ENCODE measurements at regions not wholly inside any gene's neighbourhood (a gene's known extent, or its start where the extent isn't known, plus 50 kb on each side); places are given as distances from the start of the nearest gene placed in this dataset.

GRCh38 chr6:22451962-22452361, 117.4 kb upstream of the HDGFL1 start:
- Histone ChIP-seq H3K9me3 (no peaks in the 10 kb centered on the region), H3K4me3 (no peak overlapping the region), H3K4me1 (peaks cover 0 to 18% (median 5%) of the 10 kb centered on the region in 4 donors), H3K27me3 (no peaks in the 10 kb centered on the region), H3K27ac (no peak overlapping the region), H3K36me3 (no peaks in the 10 kb centered on the region)
- DNase-seq (ENCODE audit: low spot score in 2 of 2): no peak
- TF ChIP-seq EP300 (IDR thresholded peaks at IDR 0.05): no peak
- no peak for TF ChIP-seq CTCF (IDR thresholded peaks at IDR 0.05)
- no peak for TF ChIP-seq POLR2A (IDR thresholded peaks at IDR 0.05)
- 63 to 64% methylated on average over 7 of the region's 7 CpGs for WGBS, 2 donors

- Histone ChIP-seq H3K4me3 (no peak overlapping the region), H3K27ac (no peak overlapping the region), H3K4me1 (no peaks in the 10 kb centered on the region), H3K36me3 (no peaks in the 10 kb centered on the region), H3K9me3 (no peaks in the 10 kb centered on the region), H3K27me3 (no peaks in the 10 kb centered on the region)
- no peak for DNase-seq (ENCODE audit: low spot score in 2 of 2)
- no peak for TF ChIP-seq CTCF (IDR thresholded peaks at IDR 0.05)
- no peak for TF ChIP-seq EP300 (IDR thresholded peaks at IDR 0.05)
- TF ChIP-seq POLR2A (IDR thresholded peaks at IDR 0.05): no peak
- 88 to 96% methylated on average over 1 of the region's 1 CpG for WGBS, 2 donors
Observed at GRCh38 chr6:22455378-22455777, 114.0 kb upstream of the HDGFL1 start.

- Histone ChIP-seq H3K36me3 (no peaks in the 10 kb centered on the region), H3K27me3 (no peaks in the 10 kb centered on the region), H3K9me3 (no peaks in the 10 kb centered on the region), H3K27ac (no peak overlapping the region), H3K4me3 (no peak overlapping the region), H3K4me1 (no peaks in the 10 kb centered on the region)
- 83 to 87% methylated on average over 1 of the region's 1 CpG for WGBS, 2 donors
- DNase-seq (ENCODE audit: low spot score in 2 of 2): no peak
- no peak for TF ChIP-seq EP300 (IDR thresholded peaks at IDR 0.05)
- no peak for TF ChIP-seq POLR2A (IDR thresholded peaks at IDR 0.05)
- no peak for TF ChIP-seq CTCF (IDR thresholded peaks at IDR 0.05)
Observed at GRCh38 chr6:22457996-22458395, 111.4 kb upstream of the HDGFL1 start.

- TF ChIP-seq CTCF (IDR thresholded peaks at IDR 0.05) (no peak), POLR2A (IDR thresholded peaks at IDR 0.05) (no peak), EP300 (IDR thresholded peaks at IDR 0.05) (no peak)
- DNase-seq (ENCODE audit: low spot score in 2 of 2): no peak
- no peaks in the 10 kb centered on the region for H3K9me3 ChIP-seq
- no peaks in the 10 kb centered on the region for H3K27me3 ChIP-seq
- H3K4me1 ChIP-seq: peaks cover 0 to 18% (median 7%) of the 10 kb centered on the region in 4 donors
- H3K36me3 ChIP-seq: no peaks in the 10 kb centered on the region
- no peak overlapping the region for H3K27ac ChIP-seq
- H3K4me3 ChIP-seq: no peak overlapping the region
- WGBS, 2 donors: 73 to 77% methylated on average over 4 of the region's 4 CpGs
Observed at GRCh38 chr6:22466665-22467245, 102.6 kb upstream of the HDGFL1 start.

GRCh38 chr6:22467645-22468044, 101.7 kb upstream of the HDGFL1 start:
- no peak for DNase-seq (ENCODE audit: low spot score in 2 of 2)
- H3K9me3 ChIP-seq: no peaks in the 10 kb centered on the region
- TF ChIP-seq POLR2A (IDR thresholded peaks at IDR 0.05) (no peak), CTCF (IDR thresholded peaks at IDR 0.05) (no peak), EP300 (IDR thresholded peaks at IDR 0.05) (no peak)
- no peaks in the 10 kb centered on the region for H3K36me3 ChIP-seq
- no peak overlapping the region for H3K4me3 ChIP-seq
- H3K27ac ChIP-seq: no peak overlapping the region
- no peaks in the 10 kb centered on the region for H3K27me3 ChIP-seq
- peaks cover 0 to 20% (median 7%) of the 10 kb centered on the region in 4 donors for H3K4me1 ChIP-seq
- WGBS, 2 donors: 77 to 82% methylated on average over 3 of the region's 3 CpGs
